Globus pallidus (tissue), 1 donor: ENCODE measurements at regions not wholly inside any gene's neighbourhood (a gene's known extent, or its start where the extent isn't known, plus 50 kb on each side); places are given as distances from the start of the nearest gene placed in this dataset.
A peak's percentile ranks its signal among the peaks of the same experiment; 100 is the strongest.
"Not testable (repeated sequence)": the region's sequence is repeated elsewhere in the genome, so short reads cannot be mapped to it uniquely, and the experiment has no call there.

Experiments used
- DNase-seq: peaks from one replicate; pipeline ENCODE4 v3.0.0-alpha.2; 2015; ENCODE audit warnings: low spot score

DNA sequence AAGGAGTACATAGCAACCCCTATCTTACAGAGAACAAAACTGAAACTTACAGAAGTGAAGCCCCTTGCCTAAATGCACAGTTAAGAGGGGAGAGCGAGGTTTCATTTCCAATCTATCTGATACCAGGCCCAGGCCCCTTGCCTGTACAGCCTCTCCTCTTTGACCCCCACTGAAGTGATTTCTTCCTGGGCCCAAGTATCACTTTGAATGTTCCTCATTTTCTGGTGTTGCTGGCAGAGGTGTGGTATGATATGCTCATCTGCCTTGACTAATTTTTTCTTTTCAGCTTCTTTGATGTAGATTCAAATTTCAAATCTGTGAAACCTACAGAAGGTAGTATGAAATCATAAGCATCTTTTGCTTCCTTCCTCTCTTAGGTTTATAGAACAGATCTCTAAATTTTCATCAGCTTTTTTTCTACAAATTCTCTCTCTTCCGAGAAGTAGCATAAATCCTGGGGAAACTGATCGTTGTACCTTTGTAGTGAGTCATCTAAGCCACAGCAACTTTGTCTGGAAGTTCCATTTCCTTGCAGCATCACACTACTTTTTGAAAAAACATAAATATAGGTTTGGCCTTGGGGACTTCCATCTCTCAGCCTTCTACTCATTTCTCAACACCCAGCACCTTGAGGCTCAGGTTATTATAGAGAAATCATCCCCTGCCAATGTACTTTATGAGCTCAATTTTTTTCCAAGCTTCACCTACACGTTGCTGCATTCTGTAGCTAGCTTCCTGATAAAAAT lies 402.4 kb upstream of the PTGER4 start:
- DNase-seq, result no peak

DNA sequence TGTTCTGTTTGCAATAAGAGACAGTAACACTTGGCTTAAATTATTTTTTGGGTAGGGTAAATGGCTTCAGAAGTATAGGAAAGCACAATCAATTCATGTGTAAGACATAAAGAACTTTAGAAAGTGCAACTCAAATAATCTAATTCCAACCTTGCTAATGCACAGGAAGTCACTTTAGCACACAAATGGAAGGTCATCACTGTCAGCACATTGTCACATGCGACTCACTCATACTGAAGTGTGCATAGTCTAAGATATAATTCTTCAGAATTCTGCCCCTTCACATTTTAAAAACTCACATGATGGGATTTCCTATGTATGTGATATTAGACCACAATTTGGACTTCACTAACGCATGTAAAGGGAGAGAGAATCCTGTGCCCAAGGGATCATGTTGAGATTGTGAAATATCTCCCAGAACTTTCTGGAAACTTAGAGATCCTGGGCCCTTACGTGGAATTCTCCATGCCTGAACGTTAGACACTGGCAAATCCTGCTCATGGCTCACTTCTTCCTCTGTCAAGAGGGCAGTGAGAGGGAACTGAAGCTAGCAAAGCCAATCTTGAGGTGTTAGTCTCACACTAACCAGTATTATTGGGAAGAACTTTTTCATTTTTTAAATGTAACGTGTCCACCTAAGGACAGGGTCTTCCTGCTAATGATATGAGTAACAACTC lies 403.2 kb upstream of the PTGER4 start:
- no peak for DNase-seq

DNA sequence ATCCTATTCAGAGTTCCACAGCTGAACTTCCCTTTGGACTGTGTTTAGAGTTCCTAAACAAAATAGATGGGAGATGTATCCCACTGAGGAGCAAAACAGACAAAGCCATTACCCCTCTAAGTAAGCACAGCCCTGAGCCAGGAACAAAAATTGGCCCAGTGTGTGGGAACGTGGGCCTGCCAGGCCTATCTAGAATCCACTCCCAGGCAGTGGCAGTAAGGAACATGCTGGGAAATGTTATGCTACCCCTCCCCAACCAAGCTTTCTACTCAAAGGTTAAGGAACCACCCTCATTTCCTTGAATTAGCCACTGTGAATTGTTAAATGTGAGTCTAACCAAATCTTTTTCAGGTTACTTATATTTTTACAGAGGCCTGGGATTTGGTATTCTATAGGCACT lies 405.1 kb upstream of the PTGER4 start:
- no peak for DNase-seq

DNA sequence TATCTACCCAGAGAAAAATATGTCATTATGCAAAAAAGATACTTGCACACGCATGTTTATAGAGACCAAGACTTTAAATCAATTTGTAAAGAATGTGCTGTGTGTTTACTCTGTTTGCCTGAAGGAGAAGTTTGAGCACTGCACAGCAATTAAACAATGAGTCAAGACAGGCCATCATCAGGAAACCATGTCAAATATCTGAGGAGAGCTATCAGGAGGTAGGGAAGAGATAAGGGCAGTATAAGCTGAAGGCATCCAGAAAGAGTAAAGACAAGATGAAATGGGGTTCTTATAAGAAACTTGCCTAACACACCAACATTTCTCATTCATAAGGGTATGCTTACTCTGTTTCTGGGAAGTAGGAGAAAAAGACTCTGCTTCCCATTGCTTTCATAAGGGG lies 405.8 kb upstream of the PTGER4 start:
- DNase-seq, result no peak

DNA sequence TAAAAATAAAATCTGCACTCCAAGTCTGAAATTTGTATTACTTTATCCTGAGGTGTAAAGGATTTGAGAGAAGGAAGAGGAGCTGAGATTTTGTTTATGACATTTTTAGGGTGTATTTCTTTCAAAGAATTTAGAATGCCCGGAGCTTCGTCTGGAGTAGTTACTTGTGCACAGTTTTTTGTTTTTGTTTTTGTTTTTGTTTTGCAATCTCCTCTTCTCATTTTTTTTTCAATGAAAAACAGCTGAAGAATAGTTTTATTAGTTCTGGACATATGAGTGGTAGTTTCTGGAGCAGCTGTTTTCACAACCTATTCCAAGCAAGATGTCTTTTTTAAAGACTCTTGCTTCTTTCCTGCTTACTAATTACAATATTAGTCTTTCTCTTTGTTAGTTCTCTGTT lies 408.2 kb upstream of the PTGER4 start:
- DNase-seq, result no peak

DNA sequence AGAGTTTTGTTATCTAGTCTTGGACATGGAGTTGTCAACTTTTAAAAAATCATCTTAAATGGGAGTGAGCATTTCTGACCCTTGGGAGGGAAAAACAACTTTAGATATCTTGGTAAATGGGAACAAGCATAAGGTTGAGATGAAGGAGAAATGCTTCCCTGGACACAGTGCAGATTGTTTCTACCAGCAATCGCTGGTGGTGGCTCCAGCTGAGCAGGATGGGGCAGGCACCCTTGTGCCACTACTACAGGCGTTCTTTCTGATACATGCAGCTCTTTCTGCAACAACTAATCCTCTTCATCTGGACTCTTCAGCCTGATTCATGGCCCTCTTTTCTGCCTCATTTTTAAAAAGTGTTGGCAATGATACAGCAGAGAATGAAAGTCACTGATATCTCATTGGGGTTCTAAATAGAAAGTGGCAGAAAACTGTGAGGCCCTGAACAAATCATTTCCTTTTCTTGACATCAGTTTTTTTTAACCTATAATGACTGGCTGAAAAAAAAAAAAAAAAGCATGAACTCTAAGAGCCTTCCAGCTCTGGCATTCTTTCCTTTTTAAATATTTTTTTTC lies 409.4 kb upstream of the PTGER4 start:
- DNase-seq, result no peak

DNA sequence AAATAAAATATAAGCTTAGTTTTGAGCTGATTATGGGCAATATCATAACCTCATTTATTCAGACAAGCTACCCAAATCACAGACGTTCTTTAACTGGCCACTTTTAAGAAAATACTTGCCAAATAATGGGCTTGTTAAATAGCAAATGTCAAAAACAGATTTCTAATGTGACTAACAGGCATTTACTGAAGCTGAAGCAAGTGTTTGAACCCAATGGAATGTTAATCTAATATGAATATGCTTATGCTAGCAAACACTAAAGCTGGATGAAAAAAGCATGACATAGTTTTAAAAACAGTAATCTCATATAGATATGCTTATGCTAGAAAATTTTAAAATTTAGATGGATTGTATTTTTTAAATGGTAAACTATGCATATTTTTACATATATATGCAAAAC lies 411.6 kb upstream of the PTGER4 start:
- DNase-seq, result no peak

DNA sequence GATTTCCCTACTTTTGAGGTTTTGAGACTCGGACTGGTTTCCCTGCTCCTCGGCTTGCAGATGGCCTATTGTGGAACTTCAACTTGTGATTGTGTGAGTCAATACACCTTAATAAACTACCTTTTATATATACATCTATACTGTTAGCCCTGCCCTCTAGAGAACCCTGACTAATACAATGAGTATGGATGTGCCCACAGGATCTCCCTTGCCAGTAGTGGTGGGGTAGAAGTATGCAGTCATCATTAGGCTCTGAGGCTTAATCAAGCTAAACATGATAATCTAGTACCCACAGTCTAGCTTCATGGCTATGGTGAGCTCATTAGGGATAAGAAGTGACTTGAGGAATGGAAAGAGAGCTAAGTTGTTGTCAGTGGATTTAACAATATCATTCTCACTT lies 412.8 kb upstream of the PTGER4 start:
- DNase-seq, result no peak

DNA sequence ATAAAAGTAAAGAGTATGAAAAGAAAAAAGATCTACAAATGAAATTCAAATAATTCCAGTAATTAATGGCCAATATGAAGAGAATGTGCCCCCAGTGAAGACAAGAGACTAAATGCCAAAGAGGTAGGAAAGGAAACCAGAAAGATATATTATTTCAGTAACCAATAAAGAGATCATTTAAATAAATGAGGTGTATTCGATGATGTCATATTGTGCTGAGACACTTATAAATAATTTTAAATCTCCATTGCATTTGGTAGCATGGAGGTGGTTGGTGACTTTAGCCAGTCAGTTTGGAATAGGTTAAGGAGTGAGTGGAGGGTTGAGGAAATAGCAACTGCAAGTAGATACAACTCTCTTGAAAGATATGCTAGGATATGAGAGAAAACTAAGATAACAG lies 417.7 kb upstream of the PTGER4 start:
- DNase-seq, result no peak

DNA sequence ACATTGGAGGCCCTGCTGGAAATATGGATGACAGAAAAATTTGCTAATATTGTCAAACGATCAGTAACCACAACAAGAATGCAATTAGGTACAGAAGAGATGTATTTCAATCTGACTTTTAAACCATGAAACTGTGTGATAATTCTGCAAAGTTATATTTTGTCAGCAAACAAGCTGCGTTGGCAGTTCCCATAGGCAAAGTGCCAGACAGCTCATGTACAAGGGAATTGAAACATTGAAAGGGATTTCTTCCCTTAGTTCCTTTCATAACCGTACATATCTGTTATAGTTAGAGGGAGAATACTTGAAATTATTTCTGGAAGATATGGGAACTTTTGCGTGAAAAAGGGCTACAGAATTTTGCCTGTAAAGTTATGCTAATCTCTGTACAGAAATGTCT lies 419.4 kb upstream of the PTGER4 start:
- no peak for DNase-seq

DNA sequence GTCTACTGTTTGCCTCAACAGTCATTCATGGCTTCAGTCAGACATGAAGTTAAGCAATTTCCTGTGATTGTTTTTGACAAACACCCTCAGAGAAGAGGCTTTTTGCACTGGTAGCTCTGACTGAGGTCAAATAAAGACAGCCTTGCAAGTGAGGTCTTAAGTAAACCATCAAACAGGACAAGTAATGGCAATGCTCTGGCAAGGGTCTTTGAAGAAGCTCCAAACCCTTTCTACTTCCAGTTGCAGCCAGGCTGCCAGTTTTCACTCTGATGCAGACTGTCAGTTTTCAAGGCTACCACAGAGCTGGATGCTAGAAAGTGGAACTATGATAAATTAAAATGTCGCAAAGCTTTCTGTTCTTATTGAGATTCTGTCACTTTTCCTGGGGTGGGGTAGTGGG lies 421.5 kb upstream of the PTGER4 start:
- peak; percentile 0 for DNase-seq

DNA sequence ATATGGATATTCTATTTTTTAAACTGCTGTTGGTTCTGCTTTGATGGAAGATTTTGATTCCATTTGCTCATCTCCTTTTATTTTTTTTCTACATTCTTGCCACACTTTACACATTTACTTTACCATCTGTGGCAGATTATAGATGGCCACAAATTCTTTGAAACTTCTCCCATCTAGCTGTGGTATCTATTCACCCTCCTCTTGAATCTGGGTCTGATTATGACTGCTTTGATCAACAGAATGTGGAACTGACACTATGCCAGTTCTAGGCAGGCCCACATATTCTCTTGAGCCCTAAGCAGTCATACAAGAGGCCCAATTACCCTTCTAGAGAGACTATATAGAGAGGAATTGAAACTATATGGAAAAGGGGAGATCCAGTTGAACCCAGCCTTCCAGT lies 439.0 kb upstream of the PTGER4 start:
- DNase-seq, result no peak

DNA sequence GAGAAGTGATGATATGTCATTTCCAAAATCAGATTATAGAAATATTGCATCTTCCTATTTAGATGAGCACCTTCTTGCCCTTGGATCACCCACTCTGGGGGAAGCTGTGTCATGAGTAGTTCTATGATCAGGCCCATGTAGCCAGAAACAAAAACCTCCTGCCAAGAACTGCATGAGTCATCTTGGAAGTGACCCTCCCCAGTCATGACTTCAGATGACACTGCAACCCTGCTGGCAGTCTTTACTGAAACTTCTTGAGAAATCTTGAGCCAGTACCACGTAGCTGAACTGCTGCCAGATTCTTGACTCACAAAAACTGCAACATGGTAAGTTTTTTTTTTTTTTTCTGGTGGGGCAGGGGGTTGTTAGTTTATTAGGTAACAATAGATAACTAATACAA lies 439.6 kb upstream of the PTGER4 start:
- DNase-seq, result no peak

DNA sequence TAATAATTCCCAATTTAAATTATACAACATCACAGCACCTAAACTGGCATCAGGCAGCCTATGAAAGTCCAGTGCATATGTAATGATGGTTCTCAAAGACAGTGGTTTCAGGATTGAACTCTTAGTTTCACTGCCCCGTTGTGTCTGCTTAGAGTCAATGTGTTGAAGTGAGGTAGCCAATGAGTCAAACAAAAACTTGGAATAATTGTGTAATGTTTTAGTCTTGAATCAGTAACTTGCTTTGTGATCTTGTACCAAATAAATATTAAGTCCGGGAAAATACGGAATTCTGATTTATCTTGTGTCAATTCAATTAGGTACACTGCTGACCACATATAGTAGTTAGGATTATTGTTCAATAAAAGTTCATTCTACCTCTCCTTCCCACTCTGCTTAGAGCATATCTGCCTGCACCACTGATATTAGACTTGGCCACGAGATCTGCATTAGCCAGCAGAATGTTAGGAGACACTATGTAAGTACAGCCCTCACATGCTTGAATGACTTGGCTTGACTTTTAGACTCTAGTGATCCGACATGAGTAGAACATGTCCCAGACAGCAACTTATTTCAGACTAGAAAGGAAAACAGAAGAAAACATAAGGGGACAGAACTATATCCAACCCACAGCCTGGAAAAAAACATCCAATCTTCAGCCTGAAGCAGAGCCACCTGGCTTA lies 441.5 kb upstream of the PTGER4 start:
- DNase-seq, result no peak

DNA sequence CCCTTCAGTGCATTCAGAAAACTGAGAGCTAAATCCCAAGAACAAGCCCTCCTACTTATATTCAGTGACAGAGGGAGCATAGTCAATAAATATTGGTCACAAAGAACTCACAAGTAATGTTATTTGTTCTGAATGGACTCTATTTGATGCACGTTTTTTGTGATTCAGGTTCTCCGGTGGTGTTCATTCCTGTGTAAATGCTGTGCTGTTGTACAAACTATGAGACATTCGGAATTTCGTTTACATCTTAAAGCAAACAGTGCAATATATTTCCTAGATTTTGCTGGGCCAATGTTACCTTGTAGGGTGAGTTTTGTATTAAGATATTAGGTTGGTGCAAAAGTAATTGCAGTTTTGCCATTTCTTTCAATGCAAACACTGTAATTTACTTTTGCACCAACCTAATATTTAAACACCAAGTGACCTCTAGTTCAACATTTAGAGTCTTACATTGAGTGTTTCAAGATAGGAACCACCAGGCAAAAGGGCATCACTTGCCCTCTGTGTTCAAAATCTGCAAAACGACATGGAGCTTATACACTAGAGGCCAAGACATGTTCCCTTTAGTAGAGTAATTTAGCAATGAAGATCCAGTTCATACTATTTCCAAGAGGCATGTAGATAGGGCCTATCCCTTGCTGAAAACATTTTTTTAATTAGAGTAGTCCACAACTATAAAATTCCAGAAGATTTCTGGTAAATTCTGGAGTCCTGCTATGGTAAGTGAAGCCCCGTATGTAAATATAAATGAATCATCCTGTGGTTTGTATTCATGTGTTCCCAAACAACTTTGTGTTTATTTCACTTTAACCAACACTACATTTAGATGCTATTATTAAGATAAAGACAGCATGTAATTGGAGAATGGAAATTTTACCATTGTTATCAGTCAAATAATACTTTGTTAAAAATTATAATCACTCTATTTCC lies 444.0 kb upstream of the PTGER4 start:
- DNase-seq, result no peak

DNA sequence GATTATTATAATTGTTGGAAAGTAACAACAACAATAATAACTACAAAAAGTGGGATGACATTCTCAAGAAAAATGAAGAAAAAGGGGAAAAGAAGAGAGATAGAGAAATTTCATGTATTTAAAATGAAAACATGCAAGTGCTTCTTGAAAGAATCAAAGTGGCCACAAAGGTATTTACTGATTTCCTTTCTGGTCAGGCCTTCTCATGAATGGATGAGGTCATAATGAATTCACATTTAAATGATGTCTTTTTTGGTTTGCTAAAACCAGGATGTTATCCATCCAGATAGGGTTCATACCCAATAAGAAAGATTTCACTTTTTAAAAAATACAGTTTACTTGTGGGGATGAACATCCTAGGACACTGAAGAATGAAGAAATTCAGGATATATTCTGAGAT lies 446.4 kb upstream of the PTGER4 start:
- DNase-seq, result no peak

DNA sequence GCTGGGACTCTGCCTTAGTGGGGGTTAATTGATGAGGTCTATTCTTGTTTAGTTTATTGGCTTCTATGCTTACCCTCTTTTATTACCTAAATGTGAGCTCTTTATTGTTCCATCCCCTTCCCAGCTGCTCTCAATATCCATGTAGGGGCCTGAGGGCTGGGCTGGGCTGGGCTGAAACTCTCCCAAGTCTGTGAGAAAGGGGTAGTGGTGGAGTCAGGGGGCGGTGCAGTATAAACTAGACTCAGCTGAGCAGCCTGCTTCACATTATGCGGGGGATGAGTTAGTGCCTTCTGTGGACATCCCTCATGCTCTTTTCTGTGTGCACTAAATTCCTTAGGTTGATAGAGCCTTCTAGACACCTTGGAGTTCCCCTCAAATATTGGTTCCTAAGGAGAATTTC lies 451.8 kb upstream of the PTGER4 start:
- no peak for DNase-seq

DNA sequence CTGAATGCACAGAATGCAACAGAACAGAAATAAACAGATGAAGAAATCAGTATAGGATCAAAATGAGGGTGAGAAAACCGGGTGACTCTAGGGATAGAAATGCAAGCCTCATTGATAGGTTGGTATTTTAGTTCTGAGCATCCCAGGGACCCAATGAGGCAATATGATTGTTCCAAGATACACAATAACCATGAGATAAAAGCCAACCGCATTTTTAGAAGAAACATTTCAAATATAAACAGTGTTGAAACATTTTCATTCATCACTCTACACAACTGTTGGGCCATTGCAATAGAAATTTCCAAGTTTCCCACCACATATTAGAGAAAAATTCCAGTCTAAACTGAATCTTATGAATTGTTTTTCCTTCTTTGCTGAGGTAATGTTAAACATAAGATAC lies 452.3 kb upstream of the PTGER4 start:
- DNase-seq, result no peak

DNA sequence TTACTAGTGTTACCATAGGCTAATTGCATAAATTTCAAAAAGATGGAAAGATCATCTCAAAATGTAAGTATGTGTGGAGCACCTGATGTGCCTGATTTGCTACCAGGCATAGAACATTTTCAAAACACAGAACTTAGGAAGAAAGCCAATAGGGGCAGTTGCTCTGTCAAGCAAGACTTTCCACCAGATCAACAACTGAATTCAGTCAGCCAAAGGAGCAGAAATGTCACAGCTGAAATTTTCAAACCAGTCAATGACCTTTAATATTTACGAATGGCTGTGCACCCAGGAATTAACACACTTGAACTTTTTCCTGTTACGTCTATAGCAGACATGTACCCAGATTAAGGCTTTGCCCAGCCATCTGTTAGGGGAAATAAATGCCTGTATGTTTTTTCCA lies 452.8 kb upstream of the PTGER4 start:
- no peak for DNase-seq

DNA sequence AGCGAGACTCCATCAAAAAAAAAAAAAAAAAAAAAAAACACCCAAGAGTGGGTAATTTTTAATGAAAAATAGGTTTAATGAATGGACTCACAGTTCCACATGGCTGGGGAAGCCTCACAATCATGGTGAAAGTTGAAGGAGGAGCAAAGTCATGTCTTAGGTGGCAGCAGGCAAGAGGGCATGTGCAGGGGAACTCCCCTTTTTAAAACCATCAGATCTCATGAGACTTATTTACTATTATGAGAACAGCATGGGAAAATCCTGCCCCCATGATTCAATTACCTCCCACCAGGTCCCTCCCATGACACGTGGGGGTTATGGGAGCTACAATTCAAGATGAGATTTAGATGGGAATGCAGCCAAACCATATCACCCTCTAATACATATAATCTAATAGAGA lies 454.6 kb upstream of the PTGER4 start:
- DNase-seq, result not testable (repeated sequence)

DNA sequence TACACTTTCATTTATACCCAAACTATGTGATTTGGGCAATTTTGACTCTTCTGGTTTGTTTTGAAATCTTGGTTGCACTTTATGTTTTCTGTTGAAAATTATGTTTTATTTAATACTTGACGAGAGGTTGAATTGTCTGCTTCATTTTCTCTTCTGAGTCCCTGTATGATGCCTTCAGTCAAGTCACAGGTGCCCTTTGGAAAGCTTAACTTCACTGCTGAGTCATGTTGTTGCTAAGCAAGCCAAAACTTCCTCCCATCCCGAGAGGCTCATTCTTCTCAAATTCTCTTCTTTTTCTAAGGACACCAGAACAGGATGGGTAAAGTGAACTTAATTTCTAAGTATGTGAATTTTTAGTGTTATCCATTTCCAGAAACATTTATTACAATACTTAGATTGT lies 455.3 kb upstream of the PTGER4 start:
- DNase-seq, result no peak

DNA sequence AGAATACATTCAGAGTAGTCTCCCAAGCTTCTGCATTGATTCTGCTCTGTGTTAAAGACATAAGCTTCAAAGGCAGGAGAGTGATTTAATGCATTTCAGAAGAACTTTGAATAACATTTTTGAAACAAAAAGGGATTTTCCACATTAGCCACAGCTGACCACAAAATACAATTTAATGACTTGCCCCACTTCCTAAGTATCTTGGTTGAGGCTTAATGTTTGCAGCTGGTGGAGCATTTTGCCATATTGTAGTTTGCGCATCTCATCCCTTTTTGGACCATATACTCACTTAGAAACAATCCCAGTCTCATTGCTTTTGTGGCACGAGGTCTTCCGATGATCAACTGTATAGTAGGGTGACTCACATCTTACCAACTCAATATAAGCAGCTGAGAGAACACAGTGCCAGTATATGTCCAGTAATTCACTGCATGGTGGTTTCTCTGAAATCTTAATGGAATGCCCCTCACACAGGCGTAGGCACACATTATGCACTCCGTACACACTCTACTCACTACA lies 455.8 kb upstream of the PTGER4 start:
- no peak for DNase-seq
